Esophagus muscularis mucosa (tissue), 4 donors: ENCODE measurements at regions not wholly inside any gene's neighbourhood (a gene's known extent, or its start where the extent isn't known, plus 50 kb on each side); places are given as distances from the start of the nearest gene placed in this dataset.
A peak's percentile ranks its signal among the peaks of the same experiment; 100 is the strongest.

ENCODE experiments used
- DNase-seq: peaks from one replicate; pipeline ENCODE4 v3.0.0-alpha.2; 2017; ENCODE audit errors: extremely low spot score
- H3K27ac ChIP-seq, 4 donors: fragments of 200-600 bp; sonication (generic); replicated peaks in 1 of 4; 1 replicate in 3 of 4; 2 replicates in 1 of 4; pipeline ENCODE4 v1.5.1; 2016 to 2019; ENCODE audit warnings: mild to moderate bottlenecking in 1 of 4
- H3K27me3 ChIP-seq, 4 donors: fragments of 200-600 bp; sonication (generic); one replicate each; pipeline versions ENCODE4 v1.5.1 to v1.6.0; 2016 to 2019
- H3K36me3 ChIP-seq, 4 donors: fragments of 200-600 bp; sonication (generic); one replicate each; pipeline ENCODE4 v1.5.1; 2016 to 2019
- H3K4me1 ChIP-seq, 4 donors: fragments of 200-600 bp; sonication (generic); one replicate each; pipeline ENCODE4 v1.5.1; 2016 to 2019
- H3K4me3 ChIP-seq, 4 donors: fragments of 200-600 bp; sonication (generic); 1 replicate in 2 of 4; 2 replicates in 2 of 4; pipeline ENCODE4 v1.5.1; 2016 to 2019; ENCODE audit warnings: mild to moderate bottlenecking in 4 of 4, moderate library complexity in 1 of 4
- H3K9me3 ChIP-seq, 4 donors: fragments of 200-600 bp; sonication (generic); 1 replicate in 3 of 4; 2 replicates in 1 of 4; pipeline ENCODE4 v1.5.1; 2016 to 2019
- CTCF ChIP-seq, 3 experiments: fragments of 200-600 bp in 2 of 3; fragments of 450-650 bp in 1 of 3; sonication (generic) in 2 of 3; IDR thresholded peaks; one replicate each; pipeline ENCODE4 v1.5.1; 2017 to 2019; ENCODE audit warnings: antibody characterized with exemption in 3 of 3, mild to moderate bottlenecking in 2 of 3, moderate library complexity in 1 of 3
- EP300 ChIP-seq: sonication (generic); formaldehyde crosslinking; IDR thresholded peaks from one replicate; pipeline ENCODE4 v1.6.1; 2017; ENCODE audit warnings: antibody characterized with exemption
- POLR2A ChIP-seq: fragments of 450-650 bp; IDR thresholded peaks from one replicate; pipeline ENCODE4 v1.6.1; 2017; ENCODE audit warnings: antibody characterized with exemption, moderate library complexity, mild to moderate bottlenecking, low read depth
- POLR2AphosphoS5 ChIP-seq, 2 donors: sonication (generic); formaldehyde crosslinking; IDR thresholded peaks; one replicate each; pipeline ENCODE4 v1.6.1; 2017; ENCODE audit warnings: antibody characterized with exemption in 2 of 2
- WGBS: methylation state at CpG from one replicate; pipeline ENCODE4 v1.1.5; 2018; 5-methylcytosine and 5-hydroxymethylcytosine counted together
- intact Hi-C: fragments of 100-400 bp; cut with DNase I; formaldehyde crosslinking; loops from one replicate; pipeline ENCODE4 v1.15.1; 2023

GRCh38 chr11:121944556-121945230 lies 171.3 kb downstream of the BLID start:
- WGBS = 31% methylated on average over 4 of the region's 4 CpGs
- no peaks in the 10 kb centered on the region for H3K36me3 ChIP-seq
- H3K4me1 ChIP-seq = no peaks in the 10 kb centered on the region
- H3K27me3 ChIP-seq = no peaks in the 10 kb centered on the region
- TF ChIP-seq POLR2AphosphoS5 (IDR thresholded peaks at IDR 0.05) (no peak), CTCF (IDR thresholded peaks at IDR 0.05) (no peak), EP300 (no peak), POLR2A (no peak)
- no peak overlapping the region for H3K4me3 ChIP-seq
- DNase-seq = no peak
- no peak overlapping the region for H3K27ac ChIP-seq
- no peaks in the 10 kb centered on the region for H3K9me3 ChIP-seq
- intact Hi-C loops = no loop called here

GRCh38 chr11:121938076-121938475 lies 177.9 kb downstream of the BLID start:
- Histone ChIP-seq H3K9me3 (no peaks in the 10 kb centered on the region), H3K4me3 (no peak overlapping the region), H3K27ac (no peak overlapping the region), H3K4me1 (no peaks in the 10 kb centered on the region), H3K27me3 (no peaks in the 10 kb centered on the region), H3K36me3 (no peaks in the 10 kb centered on the region)
- no peak for TF ChIP-seq CTCF (IDR thresholded peaks at IDR 0.05)
- TF ChIP-seq EP300 = no peak
- TF ChIP-seq POLR2A = no peak
- no peak for TF ChIP-seq POLR2AphosphoS5 (IDR thresholded peaks at IDR 0.05)
- WGBS = 70% methylated on average over 2 of the region's 2 CpGs
- intact Hi-C loops = no loop called here
- no peak for DNase-seq

GRCh38 chr11:121936781-121937447 lies 179.1 kb downstream of the BLID start:
- 75% methylated on average over 5 of the region's 5 CpGs for WGBS
- TF ChIP-seq POLR2AphosphoS5 (IDR thresholded peaks at IDR 0.05) (no peak), CTCF (IDR thresholded peaks at IDR 0.05) (no peak), POLR2A (no peak), EP300 (no peak)
- intact Hi-C loops = no loop called here
- peak; percentile 79 for DNase-seq
- H3K9me3 ChIP-seq = no peaks in the 10 kb centered on the region
- peaks cover 0 to under 1% (median 0%) of the 10 kb centered on the region in 4 donors for H3K4me1 ChIP-seq
- no peak overlapping the region for H3K27ac ChIP-seq
- H3K27me3 ChIP-seq = no peaks in the 10 kb centered on the region
- H3K4me3 ChIP-seq = no peak overlapping the region
- H3K36me3 ChIP-seq = no peaks in the 10 kb centered on the region

- no peaks in the 10 kb centered on the region for H3K9me3 ChIP-seq
- H3K27ac ChIP-seq = no peak overlapping the region
- no peak overlapping the region for H3K4me3 ChIP-seq
- DNase-seq = no peak
- H3K36me3 ChIP-seq = no peaks in the 10 kb centered on the region
- no peaks in the 10 kb centered on the region for H3K27me3 ChIP-seq
- no peak for TF ChIP-seq EP300
- TF ChIP-seq CTCF (IDR thresholded peaks at IDR 0.05) = no peak
- no peak for TF ChIP-seq POLR2A
- TF ChIP-seq POLR2AphosphoS5 (IDR thresholded peaks at IDR 0.05) = no peak
- intact Hi-C loops = no loop called here
- 62% methylated on average over 1 of the region's 1 CpG for WGBS
- H3K4me1 ChIP-seq = peaks cover 0 to 4% (median 0%) of the 10 kb centered on the region in 4 donors
Measured at GRCh38 chr11:121936370-121936769, 179.6 kb downstream of the BLID start.
